Right renal pelvis (tissue), 4 donors: ENCODE measurements at regions not wholly inside any gene's neighbourhood (a gene's known extent, or its start where the extent isn't known, plus 50 kb on each side); places are given as distances from the start of the nearest gene placed in this dataset.
A peak's percentile ranks its signal among the peaks of the same experiment; 100 is the strongest.
"Not testable (repeated sequence)": the region's sequence is repeated elsewhere in the genome, so short reads cannot be mapped to it uniquely, and the experiment has no call there.

ENCODE experiments used
- DNase-seq, 4 donors: peaks; one replicate each; pipeline ENCODE4 v3.0.0-alpha.2; 2013; ENCODE audit warnings: low read depth in 4 of 4, low spot score in 3 of 4, missing footprints in 1 of 4

DNA sequence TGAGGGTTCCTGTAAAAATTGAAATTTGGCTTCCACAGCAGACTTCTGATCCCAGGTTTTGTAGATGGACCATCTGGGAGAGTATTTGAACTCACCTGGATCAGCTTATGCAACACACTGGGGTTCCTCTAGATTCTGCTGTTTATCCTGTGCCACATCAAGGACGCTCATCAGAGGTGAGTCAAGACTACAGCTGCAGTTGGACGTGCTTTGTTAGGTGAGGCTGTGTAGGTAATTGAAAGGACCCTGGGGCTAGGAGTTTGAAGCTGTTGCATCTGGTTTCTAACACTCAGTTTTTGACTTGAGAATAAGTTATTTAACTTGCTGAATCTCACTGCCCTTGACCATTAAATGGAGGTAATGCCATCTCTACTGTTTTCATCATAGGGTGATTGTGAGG lies 394.2 kb downstream of the EDEM1 start:
- no peak for DNase-seq

DNA sequence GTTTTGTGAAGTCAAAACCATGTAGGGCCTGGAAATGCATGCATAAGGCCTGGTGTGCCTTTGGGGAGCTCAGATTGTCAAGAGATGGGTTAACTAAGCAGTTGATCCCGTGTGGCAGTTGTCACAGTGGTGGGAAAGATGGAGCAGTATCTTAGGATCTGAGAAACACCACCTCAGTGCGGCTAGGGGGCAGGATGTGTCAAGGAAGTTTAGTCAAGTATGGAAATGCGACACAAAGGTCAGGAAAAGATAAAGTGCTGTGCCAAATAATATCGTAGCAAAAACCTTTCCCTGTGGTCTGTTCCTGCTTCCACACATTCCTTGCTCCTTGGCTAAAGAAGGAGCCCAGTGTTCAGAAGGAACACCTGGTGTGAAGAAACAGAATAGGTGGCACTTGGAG lies 396.4 kb downstream of the EDEM1 start:
- DNase-seq, result no peak

DNA sequence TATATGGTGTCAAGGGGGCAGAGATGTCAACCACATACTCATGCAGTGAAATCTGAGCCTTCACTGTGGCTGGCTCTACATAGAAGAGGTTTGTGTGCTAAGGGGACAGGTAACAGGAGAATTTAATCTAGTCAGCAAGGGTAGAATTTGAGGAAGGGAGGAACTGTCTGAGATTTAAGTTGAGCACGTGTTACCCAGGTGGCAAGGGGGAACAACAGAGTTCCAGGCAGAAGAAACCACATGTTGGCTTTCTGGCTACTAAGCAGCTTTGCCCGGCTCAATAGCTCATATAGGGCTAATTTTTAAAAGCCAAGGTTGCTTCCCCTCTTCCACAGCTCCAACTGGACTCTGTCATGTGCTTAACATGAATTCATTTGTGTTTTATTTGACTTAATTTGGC lies 397.6 kb downstream of the EDEM1 start:
- no peak for DNase-seq

DNA sequence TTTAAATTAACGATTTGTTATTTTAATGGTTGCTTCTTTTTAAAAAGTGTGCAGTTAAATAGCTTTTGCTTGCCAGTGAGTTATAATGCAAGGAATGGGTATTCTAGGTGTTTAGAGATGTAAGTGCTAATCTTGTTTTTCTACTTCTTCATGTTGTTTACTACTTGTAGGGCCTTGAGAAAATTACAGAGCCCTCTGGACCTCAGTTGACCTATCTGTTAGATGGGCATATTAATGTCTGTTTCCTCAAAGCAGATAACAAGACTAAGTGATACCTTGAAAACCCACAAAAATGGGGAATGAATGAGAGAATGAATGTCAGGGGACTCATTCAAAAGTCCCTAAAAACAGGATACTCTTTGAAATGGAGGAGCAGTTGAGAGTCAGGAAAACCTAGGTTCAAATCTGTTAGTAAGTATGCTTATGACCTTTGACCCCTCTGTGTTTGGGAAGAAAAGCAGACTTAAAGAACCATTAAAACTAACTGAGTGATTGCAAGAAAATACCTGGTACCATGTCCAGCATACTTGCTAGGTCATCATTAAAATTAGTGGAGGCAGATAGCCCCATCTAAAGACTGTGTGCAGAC lies 419.5 kb downstream of the EDEM1 start:
- DNase-seq, result no peak

DNA sequence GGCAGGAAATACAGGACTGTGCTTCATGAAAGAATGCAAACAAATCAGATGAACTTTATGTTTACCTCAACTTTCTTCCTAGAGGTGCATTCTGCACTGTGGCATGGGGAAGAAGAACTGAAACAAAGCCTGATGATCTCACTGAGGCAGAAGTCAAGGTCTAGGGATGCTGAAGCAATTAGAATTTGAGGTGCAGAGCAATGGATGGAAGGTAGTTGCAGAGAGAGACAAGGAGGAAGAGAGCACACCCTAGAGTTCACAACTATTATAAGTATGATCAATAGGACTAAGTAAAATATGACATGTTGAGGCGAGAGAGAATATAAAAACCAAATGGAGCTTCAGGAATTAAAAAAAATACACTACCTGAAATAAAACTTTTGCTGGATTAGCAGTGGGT lies 420.1 kb downstream of the EDEM1 start:
- DNase-seq, result no peak

DNA sequence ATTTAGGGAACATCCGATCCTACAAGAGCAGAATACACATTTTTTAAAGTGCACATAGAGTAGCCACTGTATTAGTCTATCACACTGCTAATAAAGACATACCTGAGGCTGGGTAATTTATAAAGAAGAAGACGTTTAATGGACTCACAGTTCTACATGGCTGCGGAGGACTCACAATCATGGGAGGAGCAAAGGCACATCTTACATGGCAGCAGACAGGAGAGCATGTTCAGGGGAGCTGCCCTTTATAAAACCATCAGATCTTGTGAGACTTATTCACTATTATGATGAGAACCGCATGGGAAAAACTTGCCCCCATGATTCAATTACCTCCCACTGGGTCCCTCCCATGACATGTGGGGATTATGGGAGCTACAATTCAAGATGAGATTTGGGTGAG lies 421.5 kb downstream of the EDEM1 start:
- DNase-seq, result not testable (repeated sequence)

DNA sequence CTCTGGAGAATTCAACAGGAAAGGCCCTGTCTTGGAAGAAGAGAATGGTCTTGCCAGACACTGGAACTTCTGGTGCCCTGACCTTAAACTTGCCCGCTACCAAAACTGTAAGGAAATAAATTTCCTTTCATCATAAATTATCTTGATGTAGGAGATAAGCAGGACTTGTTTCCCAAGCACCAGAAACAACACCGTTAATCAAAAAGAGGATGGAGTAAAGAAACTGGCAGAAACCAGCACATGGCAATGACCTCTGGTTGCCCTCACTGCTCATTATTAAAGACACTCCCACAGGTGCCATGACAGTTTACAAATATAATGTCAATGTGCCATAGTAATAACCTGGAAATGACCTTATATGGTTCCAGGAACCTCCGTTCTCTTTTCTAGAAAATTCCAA lies 426.1 kb downstream of the EDEM1 start:
- peak in 2 of 4 donors; percentile 12 for DNase-seq

DNA sequence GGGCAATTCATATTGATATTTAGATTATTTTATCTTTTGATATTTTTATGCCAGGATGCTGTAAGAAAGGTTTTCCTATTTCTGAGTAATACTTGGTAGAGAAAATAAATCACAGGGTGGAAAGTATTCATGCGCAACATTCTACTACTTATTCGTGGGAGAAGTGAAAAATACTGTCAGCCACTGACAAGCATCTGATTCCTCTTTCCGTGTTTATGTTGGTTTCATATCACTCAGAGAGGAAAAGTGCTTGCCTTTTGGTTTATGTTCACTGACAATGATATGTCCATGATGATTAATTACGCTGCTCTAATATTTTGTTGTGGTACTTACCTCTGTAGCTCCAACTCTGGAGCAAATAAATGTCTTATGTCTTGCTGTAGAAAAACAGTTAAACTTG lies 429.4 kb downstream of the EDEM1 start:
- DNase-seq, result no peak

DNA sequence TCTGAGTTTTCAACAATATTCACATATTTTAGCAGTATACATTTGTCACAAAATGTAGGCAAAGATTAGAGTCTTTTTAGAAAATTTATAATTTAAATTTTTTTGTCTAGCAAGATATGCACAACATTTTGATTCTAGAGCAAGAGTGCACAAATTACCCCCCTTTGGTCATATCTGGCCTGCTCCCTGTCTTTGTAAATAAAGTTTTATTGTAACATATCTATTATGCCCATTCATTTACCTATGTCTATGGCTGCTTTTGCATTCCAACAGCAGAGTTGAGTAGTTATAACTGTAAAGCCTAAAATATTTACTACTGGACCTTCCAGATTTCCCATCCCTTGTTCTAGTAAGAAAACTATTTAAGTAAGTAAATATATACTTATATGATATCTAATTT lies 430.7 kb downstream of the EDEM1 start:
- no peak for DNase-seq

DNA sequence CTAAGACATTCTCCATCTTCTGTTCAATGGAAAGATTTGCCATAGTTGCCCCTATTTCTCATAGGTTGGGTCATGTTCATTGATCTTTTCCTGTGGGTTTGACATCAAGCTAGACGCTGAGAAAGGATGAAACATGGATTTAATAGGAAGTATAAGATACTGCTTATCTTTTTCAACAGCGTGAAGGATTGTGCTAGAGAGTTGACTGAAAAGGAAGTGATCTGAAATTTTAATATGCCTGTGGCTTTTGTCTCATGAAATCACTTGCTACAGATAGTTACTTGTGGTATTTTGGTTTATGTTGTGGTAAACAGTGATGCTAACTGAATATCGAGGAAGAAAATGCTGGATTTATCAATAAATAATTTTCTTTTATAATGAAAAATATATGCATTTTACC lies 442.9 kb downstream of the EDEM1 start:
- DNase-seq, result no peak

DNA sequence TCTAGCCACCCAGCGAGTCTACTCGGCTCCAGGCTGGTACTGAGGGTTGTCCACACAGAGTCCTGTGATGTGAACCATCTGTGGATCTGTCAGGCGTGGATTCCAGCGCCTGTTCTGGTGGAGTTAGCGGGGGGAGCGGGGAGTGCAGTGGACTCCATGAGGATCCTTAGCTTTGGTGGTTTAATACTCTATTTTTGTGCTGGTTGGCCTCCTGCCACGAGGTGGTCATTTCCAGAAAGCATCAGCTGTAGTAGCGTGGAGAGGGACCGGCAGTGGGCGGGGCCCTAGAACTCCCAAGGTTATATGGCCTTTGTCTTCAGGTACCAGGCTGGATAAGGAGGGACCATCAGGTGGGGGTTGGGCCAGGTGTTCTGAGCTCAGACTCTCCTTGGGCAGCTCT lies 446.5 kb downstream of the EDEM1 start:
- DNase-seq, result no peak

DNA sequence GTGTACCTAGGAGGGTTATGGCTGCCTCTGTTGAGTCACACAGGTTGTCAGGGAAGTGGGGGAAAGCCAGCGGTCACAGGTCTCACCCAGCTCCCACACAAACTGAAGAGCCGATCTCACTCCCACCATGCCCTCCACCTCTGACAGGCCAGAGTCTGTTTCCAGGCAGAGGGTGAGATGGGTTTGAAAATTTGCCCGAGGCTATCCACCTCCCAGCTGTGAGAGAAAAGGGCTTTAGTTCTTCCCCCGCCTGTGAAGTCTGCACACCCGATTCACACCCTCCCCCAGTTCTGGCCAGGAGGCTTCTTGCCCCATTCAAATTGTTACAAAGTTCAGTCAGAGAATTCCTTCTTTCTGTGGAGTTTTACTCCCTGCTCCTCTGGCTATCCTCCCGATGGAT lies 446.9 kb downstream of the EDEM1 start:
- no peak for DNase-seq

DNA sequence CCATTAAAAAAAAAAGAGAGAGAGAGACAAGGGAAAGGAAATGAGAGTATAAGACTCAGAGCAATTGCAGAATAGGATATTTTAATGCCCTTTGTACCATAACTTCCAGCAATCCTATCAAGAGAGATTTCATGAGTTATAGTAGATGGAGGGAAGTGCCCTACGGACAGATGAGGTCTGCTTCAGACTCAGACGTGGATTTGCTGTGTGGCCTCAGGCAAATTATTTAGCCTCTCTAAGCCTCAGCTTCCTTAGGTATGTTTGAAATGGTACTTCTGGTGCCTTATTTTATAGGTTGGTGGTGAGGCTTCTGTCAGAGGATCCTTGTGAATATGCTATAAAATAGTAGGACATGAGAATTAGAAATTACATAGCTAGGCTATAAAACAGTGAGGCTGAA lies 448.2 kb downstream of the EDEM1 start:
- DNase-seq, result no peak

DNA sequence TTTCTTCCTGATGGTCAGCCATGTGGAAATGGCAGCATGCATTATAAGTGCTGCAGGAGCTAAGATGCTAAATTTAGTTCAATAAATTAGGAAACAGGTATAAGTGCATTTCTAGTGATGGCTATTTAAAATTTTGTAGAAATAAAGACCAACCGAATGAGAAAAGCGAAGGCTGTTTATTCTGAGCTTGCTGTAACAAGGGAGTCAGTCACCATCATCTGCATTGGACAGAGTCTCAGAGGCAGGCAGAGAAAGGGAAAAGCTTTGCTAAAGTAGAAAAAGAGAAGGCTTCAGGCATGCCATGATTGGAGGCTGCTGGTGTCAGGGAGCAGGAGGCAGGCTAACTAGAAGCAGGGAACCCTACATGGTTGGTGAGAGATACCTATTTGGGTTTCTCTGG lies 451.0 kb downstream of the EDEM1 start:
- no peak for DNase-seq

DNA sequence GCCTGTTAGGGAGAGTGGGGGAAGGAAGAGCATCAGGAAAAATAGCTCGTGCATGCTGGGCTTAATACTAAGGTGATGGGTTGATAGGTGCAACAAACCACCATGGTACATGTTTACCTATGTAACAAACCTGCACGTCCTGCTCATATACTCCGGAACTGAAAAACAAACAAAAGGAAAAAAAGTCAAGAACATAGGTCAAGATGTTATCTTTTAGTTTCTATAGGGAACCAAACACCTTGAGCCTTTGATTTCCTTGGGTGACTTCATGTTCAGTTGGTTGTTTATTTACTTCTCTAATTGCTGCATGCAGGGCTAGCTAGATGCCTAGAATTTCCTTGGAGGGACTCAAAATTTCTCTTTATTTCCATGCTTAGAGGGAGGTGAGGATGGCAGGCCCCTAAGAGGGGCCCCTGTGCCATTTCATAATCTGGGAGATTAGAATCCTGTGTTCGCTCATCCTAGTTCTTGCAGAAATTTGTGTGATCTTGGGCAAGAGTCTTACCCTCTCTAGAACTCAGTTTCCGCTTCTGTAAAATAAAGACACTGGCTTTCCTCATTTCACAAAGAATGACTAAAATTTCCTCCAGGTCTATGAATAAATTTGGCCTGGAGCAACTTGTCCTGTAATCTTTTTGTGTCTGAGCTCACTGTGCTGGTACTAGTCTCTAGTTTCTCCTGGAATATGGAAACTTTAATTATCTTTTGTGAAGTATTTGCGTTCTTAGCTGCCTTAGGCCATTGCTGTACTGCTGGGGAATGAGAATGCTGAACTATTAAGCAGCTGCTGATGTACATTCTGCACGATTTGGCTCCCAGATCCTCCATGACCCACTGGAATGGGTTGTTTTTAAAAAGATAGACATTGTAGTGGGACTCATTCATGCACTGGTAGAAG lies 457.5 kb downstream of the EDEM1 start:
- DNase-seq, result no peak

DNA sequence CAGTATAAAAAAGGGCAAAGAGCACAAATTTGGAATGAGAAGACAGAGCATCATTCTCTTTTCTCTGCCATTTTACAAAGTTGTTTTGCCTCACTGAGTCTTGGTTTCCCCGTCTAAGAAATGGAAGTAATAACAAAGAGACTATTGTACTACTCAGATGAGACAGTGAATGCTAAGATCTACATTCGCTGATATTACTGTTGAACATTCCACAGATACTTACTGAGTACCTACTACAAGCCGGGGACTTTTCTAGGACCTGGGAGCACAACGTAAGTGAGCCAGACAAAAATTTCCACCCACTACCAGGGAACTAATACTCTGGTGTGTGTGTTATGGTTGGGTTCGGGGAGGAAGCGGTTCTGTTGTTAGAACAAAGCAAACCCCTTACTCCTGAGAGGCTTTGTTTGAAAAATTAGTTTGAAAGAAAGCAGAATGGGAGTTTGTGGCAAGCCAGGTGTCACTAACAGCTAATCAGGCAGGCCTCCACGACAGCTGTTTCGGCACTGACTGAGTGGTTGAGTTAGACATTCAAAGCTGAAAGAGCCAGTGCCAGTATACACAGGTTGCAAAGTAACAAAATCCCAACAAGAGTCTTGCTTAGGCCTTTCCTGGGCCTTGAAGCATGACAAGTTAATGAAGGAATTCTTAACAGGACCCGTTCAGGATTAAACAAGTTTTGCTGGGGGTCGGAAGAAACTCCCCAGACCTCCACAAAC lies 458.3 kb downstream of the EDEM1 start:
- peak in 2 of 4 donors; percentile 14 to 27 for DNase-seq

DNA sequence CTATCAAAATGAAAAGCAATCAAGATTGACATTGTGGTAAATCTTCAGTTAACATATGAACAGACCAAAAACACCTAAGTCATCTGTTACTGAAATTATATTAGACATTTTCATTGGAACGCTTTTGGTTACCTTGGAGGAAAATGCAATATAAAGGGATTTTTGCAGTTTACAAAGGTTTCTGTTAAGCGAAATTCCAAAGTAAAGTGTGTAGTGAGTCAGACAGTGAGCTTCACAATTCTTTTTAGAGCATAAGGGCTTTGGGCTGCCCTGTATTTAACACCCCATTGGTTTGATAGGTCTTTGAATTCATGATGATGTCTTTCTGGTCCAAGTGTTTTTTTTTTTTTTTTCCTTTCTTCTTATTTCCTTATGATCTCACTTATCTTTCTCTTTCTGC lies 462.8 kb downstream of the EDEM1 start:
- DNase-seq, result no peak

DNA sequence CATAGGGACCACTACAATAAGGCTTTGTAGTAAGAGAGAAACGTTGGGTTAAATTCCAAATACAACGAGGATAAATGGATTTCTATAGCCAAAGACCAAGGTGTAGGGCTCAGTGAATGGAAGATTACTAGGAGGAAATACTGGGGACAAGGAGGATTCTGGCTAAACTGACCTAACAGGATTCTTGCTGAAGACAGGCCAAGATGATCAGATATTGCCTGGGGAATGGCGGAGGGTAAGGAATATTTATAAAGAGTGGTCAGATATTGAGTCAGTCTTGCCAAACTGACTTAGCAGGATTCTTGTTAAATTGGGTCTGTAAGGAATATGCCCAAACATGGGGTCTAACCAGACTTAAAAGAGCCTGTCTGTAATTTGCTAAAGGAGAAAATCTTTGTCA lies 463.8 kb downstream of the EDEM1 start:
- no peak for DNase-seq

DNA sequence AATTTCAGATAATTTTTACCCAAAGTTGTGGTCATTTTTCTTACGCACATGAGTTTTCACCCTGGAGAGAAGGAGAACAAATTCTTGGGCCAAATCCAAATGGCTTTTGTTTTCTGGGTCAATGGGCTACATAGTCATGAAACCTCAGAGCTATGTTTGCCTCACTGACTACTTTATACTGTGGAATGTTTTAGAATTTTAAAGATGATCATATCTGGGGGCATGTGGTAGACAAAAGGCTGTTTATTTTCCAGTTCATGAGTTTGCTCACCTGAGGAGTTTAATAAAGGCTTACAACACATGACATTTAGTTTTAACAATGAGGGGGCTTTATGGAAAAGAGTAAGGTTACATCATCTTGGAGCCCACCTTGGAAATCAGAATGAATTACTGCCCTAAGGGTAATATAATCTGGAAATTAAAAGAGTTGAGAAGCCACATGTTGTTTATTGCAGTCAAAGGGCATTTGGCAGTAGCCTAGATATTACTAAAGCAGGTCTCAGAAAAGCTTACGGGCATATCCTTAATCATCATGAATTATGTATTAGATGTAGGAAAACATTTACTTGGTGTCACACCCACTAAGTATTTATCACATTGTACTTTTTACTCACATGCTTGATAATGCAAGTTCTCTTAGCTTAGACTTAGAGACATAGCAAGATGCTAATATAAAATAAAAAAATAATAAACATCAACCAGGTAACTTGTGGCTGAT lies 466.1 kb downstream of the EDEM1 start:
- DNase-seq, result no peak

DNA sequence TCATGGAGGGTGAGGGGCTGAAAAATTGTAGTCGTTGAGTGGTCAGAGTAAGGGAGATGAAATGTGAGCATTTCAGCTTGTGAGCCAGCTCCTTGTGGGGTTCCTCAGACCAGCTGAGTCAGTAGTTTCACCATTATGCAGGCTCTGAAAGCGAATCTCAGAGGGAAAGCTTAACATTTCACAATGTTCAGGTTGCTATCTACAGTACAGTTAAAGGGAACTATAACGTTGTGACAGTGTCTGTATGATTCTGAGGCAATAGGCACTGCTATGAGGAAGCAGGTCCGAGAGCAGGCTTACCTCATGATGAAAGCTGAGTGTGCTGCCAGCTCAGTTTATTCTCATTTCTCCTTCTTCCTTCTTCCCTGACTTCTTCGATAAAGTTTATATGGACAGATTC lies 469.6 kb downstream of the EDEM1 start:
- DNase-seq, result no peak

DNA sequence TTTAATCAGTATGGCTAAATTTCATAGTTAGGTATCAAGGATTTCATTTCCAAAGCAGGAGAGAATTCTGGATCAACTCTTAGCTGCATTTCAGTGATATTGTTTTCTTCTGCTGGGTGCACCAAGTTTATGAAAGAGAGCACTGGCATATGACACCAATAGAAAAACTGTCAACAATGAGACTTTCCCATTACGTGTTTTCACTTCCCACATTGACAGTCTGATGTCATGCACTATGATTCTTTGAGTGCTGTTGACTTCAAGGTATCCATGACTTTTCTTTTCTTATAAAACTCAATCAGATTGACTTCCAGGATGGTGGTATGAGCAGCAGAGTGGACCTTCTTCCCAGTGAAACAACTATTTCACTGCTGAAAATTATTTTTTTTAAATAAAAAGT lies 476.1 kb downstream of the EDEM1 start:
- no peak for DNase-seq
